ENCODE measurements at regions not wholly inside any gene's neighbourhood (a gene's known extent, or its start where the extent isn't known, plus 50 kb on each side); places are given as distances from the start of the nearest gene placed in this dataset.

- no peak overlapping the region for H3K4me3 ChIP-seq (replicated peaks; ENCODE audit: low read depth, low read length)
- DNase-seq (ENCODE audit: low read depth): no peak
- no peak for TF ChIP-seq CTCF (IDR thresholded peaks at IDR 0.05; ENCODE audit: low read length, missing control alignments)
These were observed 50.9 kb upstream of the TM9SF2 start for GRCh38 chr13:99450416-99450815.

Measured in fibroblast of pulmonary artery (primary cell).